Astrocyte (in vitro differentiated cells and primary cell): ENCODE measurements at regions not wholly inside any gene's neighbourhood (a gene's known extent, or its start where the extent isn't known, plus 50 kb on each side); places are given as distances from the start of the nearest gene placed in this dataset.

ENCODE experiments used
- EZH2 ChIP-seq: IDR thresholded peaks from 2 replicates; pipeline ENCODE4 v1.6.1; 2012; ENCODE audit warnings: mild to moderate bottlenecking, low read length, inconsistent platforms; ENCODE audit not compliant: insufficient read depth
- TF ChIP-seq, protein P1 (sequence below): IDR thresholded peaks from 2 replicates; pipeline ENCODE4 v1.5.1; 2011; ENCODE audit warnings: low read depth, mild to moderate bottlenecking, inconsistent platforms, low read length, moderate library complexity; ENCODE audit not compliant: insufficient read depth

GRCh38 chr11:130601141-130601540 is 152.7 kb downstream of the ADAMTS15 start:
- TF ChIP-seq, protein P1, sequence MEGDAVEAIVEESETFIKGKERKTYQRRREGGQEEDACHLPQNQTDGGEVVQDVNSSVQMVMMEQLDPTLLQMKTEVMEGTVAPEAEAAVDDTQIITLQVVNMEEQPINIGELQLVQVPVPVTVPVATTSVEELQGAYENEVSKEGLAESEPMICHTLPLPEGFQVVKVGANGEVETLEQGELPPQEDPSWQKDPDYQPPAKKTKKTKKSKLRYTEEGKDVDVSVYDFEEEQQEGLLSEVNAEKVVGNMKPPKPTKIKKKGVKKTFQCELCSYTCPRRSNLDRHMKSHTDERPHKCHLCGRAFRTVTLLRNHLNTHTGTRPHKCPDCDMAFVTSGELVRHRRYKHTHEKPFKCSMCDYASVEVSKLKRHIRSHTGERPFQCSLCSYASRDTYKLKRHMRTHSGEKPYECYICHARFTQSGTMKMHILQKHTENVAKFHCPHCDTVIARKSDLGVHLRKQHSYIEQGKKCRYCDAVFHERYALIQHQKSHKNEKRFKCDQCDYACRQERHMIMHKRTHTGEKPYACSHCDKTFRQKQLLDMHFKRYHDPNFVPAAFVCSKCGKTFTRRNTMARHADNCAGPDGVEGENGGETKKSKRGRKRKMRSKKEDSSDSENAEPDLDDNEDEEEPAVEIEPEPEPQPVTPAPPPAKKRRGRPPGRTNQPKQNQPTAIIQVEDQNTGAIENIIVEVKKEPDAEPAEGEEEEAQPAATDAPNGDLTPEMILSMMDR = no peak
- TF ChIP-seq EZH2 = no peak
